ENCODE measurements at regions not wholly inside any gene's neighbourhood (a gene's known extent, or its start where the extent isn't known, plus 50 kb on each side); places are given as distances from the start of the nearest gene placed in this dataset.

DNA sequence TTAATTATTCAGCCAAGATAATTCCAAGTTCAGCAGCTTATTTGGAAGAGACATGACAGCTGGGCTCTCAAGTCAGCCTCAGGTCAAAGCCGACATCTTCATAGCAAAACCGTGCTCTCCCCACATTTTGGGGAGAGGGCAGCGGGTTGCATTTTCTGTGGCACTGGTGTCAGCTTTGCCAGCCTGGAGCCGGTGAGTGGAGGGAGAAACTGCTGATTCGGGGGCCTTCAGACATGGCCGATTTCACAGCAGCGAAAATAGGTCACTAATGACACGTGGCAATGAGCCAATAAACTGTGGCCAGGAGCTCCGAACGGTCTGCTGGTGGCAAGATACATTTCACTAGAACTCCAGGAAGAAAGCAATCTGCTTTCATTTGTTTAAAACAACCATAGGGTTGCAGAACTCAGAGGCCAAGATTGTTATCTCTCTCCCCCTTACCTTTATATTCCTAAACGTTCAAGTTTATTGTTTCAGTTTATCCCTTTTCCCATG, 173.2 kb downstream of the CAND1 start:
- H3K4me3 ChIP-seq, result no peak overlapping the region
- H3K9me3 ChIP-seq, result no peaks in the 10 kb centered on the region
- H3K27ac ChIP-seq, result no peak overlapping the region
- no peaks in the 10 kb centered on the region for H3K27me3 ChIP-seq
- no peak for DNase-seq
- H3K4me1 ChIP-seq, result peaks cover 11% of the 10 kb centered on the region
- no peak for TF ChIP-seq CTCF (IDR thresholded peaks at IDR 0.05)
- intact Hi-C loops (cut with DNase I), result no loop called here
- no peaks in the 10 kb centered on the region for H3K36me3 ChIP-seq
- ATAC-seq, result no peak

DNA sequence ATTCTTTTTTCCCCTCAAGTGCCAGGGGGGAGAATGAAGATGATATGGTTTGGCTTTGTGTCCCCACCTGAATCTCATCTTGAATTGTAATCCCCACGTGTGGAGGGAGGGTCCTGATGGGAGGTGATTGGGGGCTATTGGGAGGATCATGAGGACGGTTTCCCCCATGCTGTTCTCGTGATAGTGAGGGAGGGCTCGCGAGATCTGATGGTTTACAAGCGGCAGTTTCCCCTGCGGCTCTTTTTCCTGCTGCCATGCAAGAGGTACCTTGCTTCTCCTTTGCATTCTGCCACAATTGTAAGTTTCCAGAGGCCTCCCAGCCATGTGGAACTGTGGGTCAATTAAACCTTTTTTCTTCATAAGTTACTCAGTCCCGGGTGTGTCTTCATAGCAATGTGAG, 173.7 kb downstream of the CAND1 start:
- Histone ChIP-seq H3K4me3 (no peak overlapping the region), H3K4me1 (peaks cover 11% of the 10 kb centered on the region), H3K36me3 (no peaks in the 10 kb centered on the region), H3K27ac (no peak overlapping the region), H3K27me3 (no peaks in the 10 kb centered on the region), H3K9me3 (no peaks in the 10 kb centered on the region)
- DNase-seq (no peak), ATAC-seq (no peak)
- TF ChIP-seq CTCF (IDR thresholded peaks at IDR 0.05), result no peak
- intact Hi-C loops (cut with DNase I), result no loop called here

- H3K36me3 ChIP-seq, result no peaks in the 10 kb centered on the region
- ATAC-seq (no peak), DNase-seq (no peak)
- no peak for TF ChIP-seq CTCF (IDR thresholded peaks at IDR 0.05)
- peaks cover 11% of the 10 kb centered on the region for H3K4me1 ChIP-seq
- no peak overlapping the region for H3K4me3 ChIP-seq
- intact Hi-C loops (cut with DNase I), result no loop called here
- no peak overlapping the region for H3K27ac ChIP-seq
- no peaks in the 10 kb centered on the region for H3K9me3 ChIP-seq
- H3K27me3 ChIP-seq, result no peaks in the 10 kb centered on the region
These were observed 175.4 kb downstream of the CAND1 start for GRCh38 chr12:67444542-67444941.

GRCh38 chr12:67446716-67447115, 177.6 kb downstream of the CAND1 start:
- intact Hi-C loops (cut with DNase I), result no loop called here
- TF ChIP-seq CTCF (IDR thresholded peaks at IDR 0.05), result no peak
- DNase-seq (no peak), ATAC-seq (no peak)
- Histone ChIP-seq H3K27ac (no peak overlapping the region), H3K27me3 (no peaks in the 10 kb centered on the region), H3K9me3 (no peaks in the 10 kb centered on the region), H3K4me1 (peaks cover 6% of the 10 kb centered on the region), H3K36me3 (no peaks in the 10 kb centered on the region), H3K4me3 (no peak overlapping the region)

DNA sequence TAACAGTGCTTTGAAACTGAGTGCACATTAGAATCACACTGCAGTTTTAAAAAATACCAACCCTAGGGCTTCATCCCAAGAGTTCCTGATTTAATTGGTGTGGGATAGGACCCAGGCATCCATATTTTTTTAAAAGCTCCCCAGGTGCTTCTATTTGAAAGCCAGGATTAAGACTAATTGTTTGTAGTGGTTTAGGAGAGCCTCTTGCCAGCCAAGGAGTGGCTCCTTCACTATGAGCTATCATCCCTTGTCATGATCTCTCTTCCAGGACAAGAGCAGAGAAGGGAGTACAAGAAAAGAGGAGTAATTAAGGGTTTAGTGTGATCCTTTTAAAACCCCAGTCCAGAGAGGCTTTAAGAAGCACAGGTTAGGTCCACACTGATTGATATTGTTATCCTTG, 178.0 kb downstream of the CAND1 start:
- Histone ChIP-seq H3K36me3 (no peaks in the 10 kb centered on the region), H3K27ac (no peak overlapping the region), H3K9me3 (no peaks in the 10 kb centered on the region), H3K4me3 (no peak overlapping the region), H3K4me1 (peaks cover 3% of the 10 kb centered on the region), H3K27me3 (no peaks in the 10 kb centered on the region)
- TF ChIP-seq CTCF (IDR thresholded peaks at IDR 0.05), result no peak
- DNase-seq (no peak), ATAC-seq (no peak)
- intact Hi-C loops (cut with DNase I), result no loop called here

DNA sequence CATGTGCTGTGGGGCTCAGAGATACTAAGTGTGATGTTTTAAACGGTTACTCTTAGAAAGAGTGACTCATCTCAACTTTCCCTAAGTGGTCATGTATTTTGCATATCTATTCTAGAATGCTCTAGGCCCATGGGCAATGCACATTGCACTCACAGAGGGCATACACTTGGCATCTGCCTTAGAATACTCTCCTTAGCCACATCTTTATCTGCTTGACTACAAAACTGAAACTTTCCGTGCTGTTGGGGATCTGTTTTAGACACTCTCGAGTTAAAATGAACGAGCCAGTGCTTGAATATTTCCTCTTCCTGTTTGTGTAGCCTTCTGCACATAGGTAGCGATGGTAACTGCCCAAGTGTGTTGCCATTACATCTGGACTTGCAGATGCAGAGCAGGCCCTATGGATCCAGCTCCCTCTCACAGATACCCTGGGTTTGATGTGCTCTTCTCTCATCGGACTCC, 180.5 kb downstream of the CAND1 start:
- no peaks in the 10 kb centered on the region for H3K36me3 ChIP-seq
- H3K27me3 ChIP-seq, result no peaks in the 10 kb centered on the region
- H3K4me1 ChIP-seq, result no peaks in the 10 kb centered on the region
- ATAC-seq (no peak), DNase-seq (no peak)
- H3K4me3 ChIP-seq, result no peak overlapping the region
- H3K9me3 ChIP-seq, result no peaks in the 10 kb centered on the region
- H3K27ac ChIP-seq, result no peak overlapping the region
- TF ChIP-seq CTCF (IDR thresholded peaks at IDR 0.05), result no peak
- intact Hi-C loops (cut with DNase I), result no loop called here

Measured in upper lobe of right lung (tissue), 1 donor.